HG02884 (cell line): ENCODE measurements at regions not wholly inside any gene's neighbourhood (a gene's known extent, or its start where the extent isn't known, plus 50 kb on each side); places are given as distances from the start of the nearest gene placed in this dataset.
"Not testable (repeated sequence)": the region's sequence is repeated elsewhere in the genome, so short reads cannot be mapped to it uniquely, and the experiment has no call there.

Source experiments
- ATAC-seq: cut with Tn5 transposase; IDR thresholded peaks from one replicate; pipeline ENCODE4 v1.9.1; 2021; ENCODE audit warnings: mild to moderate bottlenecking, moderate library complexity; ENCODE audit not compliant: unreplicated experiment

DNA sequence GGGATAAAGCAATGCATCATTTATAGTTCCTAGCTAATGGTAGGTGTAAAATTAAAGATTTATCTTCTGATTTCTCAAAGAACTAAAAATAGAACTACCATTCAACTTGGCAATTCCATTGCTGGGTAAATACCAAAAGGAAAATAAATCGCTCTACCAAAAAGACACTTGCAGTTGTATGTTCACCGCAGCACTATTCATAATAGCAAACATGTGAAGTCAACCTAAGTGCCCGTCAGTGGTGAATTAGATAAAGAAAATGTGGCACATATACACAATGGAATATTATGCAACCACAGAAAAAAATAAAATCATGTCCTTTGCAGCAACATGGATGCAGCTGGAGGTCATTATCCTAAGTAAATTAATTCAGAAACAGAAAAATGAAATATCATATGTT is 192.8 kb upstream of the ADRA1D start:
- no peak for ATAC-seq

DNA sequence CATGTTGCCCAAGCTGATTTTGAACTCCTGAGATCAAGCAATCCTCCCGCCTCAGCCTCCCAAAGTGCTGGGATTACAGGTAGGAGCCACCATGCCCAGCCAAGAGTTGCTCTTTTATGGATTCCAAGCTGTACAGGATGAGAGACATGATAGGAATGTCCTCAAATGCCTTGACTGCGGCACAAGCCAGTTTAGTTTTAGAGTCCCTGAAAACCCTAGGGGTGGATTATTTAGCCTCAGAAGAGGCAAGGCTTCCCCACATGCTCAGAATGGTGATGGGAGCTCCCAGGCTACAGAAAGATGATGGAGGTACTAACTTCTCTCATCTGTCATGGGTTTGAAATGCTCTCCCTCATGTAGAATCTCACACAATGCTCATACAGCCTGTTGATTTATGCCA is 192.1 kb upstream of the ADRA1D start:
- no peak for ATAC-seq

DNA sequence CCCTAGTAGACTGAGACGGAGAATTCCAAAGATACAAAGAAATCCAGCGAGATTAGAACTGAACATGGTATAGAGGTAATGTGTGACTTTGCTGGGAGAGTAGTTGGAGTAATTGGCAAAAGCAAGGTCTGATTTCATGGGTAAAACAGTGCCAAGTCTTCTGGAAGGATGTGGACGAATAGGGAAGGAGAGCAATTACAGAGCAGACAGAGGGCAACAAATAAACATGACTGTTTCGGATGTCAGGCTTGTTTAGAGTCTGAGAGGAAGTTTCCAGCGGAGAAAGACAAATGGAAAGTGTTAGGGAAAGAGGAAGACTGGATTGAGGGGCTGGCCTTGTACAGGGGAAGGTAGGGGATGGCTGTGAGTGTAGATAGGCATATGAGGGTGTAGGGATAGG is 190.4 kb upstream of the ADRA1D start:
- no peak for ATAC-seq

DNA sequence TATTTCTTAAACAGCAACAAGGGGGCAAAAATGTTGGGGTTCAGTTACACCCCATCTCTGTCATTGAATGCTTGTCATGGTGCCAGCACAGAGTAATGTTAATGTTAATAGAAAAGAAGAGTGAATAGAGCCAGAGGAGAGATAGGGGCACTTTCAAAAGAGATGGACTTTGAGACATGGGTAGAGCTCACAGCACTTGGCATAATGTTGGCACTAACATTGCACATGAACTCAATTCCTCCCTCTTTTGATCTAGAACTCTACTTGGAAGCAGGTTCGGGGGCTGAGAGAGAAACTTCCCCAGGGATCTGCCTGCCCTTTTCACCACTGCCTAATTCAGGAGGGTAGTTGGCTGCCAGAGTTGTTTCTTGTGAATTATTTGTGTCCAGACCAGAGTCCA is 188.0 kb upstream of the ADRA1D start:
- ATAC-seq = no peak

DNA sequence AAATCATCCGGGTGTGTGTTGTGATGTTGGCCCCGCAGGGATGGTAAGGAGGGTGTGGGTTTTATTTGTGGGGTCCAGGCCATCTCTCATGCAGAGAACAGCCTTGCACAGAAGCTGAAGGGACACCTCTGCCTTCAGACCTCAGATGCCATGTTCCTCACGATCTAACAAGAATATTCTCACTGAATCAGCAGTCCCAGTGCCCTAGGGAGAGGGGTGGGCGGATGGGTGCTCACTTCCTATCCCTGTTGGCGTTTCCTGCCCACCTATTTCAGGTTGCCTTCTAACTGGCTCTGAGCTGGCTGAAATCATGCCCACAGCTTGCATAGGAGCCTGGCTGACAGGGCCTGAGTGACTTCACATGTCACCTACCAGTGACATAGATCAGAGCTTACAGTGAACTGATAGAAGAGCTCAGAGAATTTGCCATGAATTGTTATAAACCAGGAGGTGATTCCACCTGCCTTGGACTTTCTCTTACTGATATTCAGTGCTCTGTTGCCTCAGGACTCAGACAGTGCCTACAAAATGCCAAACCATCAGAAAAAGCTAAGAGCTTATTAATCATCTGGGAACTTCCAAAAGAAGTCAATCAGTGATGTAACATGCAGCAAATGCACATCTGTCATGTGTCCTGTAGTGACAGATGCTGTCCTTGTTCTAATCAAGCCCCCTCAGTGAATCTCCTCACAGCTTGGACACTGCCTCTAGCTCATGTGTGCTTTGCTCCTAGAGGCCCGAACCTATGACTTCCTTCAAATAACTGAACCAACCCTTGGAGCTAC is 186.8 kb upstream of the ADRA1D start:
- ATAC-seq = no peak

DNA sequence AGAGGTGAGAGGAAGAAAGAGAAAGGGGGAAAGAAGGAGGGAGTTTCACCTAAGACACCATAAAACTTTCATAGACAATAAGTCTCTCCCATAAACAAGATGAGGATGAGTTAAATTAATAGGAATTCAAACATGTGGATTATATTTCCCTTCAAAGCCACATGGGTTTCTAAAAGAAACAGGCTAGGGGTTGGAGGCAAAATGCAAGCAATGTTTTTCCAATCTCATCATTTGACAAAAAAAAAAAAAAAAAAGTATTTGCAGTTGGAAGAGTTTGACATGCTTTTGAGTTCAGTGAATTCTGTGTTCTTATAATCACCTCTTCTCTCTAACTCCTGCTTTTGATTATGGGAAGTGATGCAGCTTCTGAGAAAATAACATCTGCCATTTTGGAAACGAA is 186.1 kb upstream of the ADRA1D start:
- ATAC-seq = no peak

DNA sequence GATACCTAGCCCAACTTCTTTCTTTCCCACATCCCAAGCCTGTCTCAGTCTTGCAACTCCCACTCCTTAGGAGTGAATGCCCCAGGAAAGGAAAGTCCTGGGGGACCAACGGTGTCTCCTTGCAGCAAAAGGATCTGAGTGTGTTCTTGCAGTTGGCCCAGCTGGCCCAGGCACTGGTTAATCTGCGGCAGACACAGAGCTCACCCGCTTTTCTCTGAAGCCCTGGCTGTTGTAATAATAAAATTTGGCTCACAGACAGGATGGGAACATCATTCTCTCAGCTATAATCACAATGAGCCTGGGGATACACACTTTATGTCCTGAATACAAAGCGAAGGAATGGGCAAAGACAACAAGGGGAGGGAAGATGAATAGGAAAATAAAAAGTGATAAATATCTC is 185.6 kb upstream of the ADRA1D start:
- ATAC-seq = no peak

DNA sequence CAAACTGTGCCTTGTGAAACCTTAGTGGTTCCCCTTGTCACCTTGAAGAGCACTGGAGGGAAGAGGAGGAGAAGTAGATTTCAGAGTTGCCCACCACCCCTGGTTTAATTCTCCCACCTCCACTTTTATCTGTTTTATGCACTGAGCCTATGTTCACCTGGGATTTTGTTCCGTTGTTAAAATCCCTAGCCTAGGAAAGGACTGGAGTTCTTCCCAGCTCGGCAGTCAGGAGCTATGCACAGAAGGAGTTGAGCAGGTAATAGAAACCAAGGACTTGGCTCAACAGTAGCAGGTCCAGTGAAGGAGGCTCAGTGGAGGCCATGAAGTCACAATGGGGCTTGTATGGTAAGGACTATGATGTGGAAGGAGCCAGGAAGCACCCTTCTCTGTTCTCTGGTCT is 182.4 kb upstream of the ADRA1D start:
- ATAC-seq = no peak

DNA sequence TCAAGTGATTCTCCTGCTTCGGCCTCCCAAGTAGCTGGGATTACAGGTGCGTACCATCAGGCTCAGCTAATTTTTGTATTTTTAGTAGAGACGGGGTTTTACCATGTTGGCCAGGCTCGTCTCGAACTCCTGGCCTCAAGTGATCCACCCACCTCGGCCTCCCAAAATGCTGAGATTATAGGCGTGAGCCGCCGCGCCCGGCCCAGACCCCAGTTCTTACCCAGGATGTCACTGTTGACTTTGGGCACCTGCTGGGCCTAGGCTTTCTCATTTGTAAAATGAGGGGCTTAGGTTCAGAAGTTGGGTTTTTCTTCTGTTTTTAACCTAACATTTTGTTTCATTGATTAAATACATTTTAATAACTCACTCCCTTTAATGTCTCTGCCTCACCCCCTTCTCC is 181.7 kb upstream of the ADRA1D start:
- not testable (repeated sequence) for ATAC-seq

DNA sequence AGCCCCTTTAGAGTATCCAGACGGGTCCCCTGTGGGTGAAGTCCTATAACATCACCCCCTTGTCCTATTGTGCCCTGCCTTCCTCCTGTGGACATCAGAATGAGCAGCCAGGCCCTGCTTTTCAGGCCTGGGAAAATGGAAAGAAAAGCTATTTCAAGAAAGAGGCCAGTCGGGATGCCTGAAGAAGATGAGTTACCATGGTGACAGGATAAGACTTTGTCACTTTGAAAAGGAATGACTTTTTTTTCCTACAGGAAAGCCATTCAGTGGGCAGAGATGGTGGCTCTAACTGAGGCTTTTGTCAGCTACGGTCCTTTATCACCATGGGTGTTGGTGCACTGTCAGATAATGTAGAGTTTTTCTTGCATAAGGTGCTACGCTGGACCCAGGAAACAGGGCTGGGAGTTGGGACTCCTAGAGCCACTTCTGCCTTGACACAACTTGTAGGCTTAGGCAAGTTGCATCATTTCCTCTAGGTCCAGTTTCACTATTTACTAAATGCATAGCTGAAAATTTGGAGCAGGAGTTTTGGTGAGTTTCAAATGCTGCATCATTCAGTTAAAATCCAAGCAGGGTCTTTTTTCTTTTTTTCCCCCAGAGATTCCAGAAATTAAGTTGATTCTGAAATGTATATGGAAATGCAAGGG is 179.0 kb upstream of the ADRA1D start:
- ATAC-seq = no peak

DNA sequence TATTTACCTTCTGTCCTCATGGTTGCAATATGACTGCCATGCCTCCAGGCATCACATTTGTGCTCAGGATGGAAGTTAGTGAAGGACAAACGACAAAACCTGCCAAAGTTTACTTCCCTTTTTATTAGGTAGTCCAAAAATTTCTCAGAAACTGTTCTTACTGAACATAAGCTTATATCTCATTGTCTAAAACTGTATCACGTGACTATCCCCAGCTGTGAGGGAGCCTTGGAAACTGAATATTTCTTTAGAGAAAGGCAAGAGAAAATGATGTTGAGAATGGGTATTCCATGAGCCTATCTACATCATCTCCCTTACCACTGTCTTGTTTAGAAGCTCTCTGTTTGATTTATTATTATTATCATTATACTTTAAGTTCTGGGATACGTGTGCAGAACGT is 169.1 kb upstream of the ADRA1D start:
- no peak for ATAC-seq

DNA sequence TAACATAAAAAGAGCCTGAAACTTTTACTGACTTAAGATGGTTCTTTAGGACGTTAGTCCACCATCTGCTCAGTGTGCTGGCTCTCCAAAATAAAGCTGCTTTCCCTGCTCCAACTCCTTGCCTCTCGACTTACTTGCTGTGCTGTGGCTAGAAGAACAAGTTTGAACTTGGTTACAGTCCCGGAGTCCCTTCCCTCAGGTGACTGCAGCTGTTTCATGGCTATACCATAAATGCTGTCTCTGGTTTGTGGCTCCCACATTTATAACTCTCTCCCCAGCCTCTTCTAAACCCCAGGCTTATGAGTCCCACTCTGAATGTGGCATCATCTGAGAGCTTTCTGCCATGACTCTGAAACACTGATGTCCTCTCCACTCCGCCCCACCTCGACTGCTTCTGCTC is 166.2 kb upstream of the ADRA1D start:
- ATAC-seq = no peak

DNA sequence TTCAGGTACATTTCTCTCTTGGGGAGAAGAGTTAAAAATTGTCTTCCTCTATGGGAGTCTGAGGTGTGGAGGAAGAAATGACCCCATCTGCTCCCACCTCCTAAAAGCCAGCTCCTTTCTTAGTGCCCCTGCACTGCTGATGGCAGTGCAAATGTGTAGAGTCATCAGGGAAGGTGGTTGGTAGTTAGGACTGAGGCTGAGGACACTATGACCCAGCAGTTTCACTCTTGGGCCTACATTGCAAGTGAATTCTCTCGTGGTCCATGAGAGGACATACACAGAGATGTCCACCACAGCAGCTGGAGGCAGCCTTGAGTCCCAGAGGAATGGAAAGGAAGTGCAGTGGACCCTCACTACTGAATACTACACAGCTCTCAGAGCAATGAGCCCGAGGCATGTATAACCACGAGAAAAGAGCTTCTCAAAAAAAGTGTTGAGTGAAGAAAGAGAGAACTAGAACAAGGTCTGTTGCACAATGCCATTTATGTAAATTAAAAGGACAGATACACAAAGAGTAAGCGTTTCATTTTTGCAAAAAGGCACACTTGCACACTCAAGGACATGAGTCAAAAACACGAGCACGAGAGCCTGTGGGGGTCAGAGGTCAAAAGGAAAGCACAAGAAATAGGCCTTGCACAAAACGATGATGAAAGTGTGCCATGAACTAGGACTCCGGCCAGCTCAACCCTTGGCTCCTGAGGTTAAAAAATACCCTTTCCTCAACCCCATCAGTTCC is 164.4 kb upstream of the ADRA1D start:
- no peak for ATAC-seq

DNA sequence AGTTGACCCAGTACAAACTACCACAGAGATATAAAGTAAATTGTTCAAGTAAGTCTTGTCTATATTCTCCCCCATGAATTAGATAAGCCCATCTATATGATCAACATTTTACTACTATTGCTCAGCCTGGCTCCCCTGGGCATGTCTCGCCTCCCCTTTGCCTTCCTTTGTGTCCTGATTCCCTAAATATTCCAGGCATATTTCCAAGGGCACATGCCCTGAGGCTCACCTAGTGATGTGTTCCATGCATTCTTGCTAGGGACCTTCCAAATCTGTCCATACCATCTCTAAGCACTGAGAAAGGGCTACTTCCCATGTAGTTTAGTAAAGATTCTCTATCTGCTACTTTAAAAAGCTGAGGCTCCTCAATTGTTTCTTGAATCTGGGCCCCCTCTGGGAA is 163.1 kb upstream of the ADRA1D start:
- no peak for ATAC-seq

DNA sequence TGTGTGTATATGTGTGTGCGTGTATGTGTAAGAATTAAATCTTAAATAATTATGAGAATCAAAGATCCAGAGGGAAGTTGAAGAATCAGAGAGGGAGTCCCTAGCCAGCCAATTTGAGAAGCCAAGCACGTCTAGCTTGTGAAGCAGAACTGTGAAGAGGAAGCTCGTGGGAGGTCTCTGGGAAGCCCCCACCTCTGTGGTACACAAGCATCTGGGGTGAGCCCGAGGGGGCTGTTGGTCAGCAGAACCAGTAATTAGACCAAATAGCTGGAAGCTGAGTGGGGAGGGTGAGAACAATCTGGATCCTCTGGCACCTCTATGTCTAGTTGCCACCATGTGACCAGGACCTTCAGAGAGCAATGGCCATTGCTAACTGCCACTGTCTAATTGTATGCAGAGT is 162.7 kb upstream of the ADRA1D start:
- ATAC-seq = no peak

DNA sequence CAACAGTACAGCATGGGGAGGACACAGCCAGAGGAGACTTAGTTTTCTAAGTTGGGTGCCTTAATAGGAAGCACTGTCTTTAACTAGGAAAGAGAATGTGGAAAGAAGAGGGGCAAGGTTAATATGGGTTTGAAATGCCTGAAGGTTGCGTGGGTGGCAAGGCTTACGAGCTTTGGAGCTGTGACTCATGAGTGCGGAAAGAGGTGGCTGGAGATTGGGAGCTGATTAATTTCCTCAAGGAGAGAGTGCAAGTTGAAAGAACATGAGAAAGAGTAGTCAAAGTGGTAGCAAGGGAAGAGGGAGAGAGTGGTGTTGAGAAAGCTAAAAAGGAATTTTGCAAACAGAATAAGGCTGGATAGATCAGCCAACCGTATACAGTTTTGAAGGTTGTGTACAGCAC is 157.5 kb upstream of the ADRA1D start:
- ATAC-seq = no peak

DNA sequence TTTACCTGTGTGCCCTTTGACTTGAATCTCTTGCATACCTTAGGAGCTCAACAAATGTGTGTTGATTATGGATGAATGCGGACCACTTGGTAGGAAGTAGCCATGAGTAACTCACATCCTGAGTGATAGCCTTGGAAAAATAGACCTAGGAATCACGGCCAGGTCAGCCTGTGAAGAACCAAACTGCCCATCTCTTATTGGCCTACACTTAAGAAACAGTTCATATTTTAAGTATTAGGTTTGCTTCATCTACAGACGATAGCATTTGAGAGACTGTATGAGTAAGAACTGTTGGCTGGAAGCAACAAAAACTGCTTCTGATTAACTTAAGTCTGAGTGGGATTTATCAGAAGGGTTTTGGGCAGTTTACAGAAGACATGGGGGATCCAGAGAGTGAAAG is 152.5 kb upstream of the ADRA1D start:
- ATAC-seq = no peak

DNA sequence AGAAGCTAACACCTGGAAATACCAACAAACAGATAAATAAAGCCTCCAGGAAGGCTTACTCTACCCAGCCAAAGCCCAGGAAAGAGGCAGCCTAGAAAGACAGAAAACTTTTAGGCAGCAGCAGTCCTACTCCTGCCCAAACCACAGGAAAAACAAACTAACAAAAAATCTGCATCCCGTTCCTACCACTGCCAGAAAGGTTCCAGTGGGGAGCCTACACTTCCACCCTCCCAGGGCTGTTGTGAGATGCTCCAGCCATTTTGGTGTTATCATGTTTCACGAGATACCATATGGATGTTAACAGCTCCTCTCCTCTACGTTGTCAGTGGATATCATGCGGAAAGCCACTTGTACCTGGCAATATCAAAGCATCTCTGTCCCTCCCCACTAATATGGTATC is 135.9 kb upstream of the ADRA1D start:
- no peak for ATAC-seq

DNA sequence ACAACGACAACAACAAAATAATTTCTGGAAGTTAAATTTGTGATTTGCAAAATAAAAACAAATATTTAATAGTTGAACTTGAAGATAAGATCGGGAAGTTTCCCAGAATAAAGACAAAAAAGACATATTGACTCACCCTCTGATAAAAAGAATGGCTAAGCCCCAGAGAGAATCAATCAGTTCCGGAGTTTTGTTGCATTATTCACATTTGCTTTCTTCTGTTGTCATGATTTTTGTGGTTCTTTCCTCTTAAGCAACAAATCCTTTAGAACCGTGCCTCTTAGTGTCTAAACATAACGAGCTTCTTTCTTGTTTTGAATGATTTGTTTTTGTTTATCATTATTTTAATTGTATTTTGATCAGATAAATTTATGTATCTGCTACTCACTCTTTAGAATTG is 134.9 kb upstream of the ADRA1D start:
- ATAC-seq = no peak

DNA sequence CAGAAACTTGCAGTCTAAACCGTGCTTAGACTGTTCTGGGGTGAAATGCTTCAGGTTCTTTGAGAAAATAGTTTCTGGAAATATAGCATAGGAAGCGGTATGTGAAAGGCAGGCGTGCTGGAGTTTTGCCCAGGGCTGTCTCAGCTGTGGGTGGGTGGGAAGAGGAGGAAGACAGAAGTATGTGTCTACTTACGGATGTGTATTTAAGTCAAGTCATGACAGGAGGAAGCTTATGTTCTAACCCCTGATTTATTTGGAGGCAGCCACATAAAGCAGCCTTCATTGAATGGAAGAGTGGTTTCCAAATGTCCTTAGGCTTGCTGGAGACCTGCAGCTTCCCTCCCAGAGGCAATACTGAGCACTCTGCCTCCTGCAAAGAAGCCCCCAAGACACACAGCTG is 126.8 kb upstream of the ADRA1D start:
- no peak for ATAC-seq

DNA sequence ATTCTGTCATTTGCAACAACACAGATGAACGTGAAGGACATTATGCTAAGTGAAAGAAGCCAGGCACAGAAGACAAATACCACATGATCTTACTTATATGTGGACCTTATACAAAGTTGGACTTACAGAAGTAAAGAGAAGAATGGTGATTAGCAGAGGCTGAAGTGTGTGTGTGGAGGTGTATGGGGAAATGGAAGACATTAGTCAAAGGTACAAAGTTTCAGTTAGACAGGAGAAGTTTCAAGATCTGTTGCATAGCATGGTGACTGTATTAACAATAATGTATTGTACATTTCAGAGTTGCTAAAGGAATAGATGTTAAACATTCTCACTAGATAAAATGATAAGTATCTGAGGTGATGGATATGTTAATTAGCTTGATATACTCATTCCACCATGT is 124.4 kb upstream of the ADRA1D start:
- ATAC-seq = no peak

DNA sequence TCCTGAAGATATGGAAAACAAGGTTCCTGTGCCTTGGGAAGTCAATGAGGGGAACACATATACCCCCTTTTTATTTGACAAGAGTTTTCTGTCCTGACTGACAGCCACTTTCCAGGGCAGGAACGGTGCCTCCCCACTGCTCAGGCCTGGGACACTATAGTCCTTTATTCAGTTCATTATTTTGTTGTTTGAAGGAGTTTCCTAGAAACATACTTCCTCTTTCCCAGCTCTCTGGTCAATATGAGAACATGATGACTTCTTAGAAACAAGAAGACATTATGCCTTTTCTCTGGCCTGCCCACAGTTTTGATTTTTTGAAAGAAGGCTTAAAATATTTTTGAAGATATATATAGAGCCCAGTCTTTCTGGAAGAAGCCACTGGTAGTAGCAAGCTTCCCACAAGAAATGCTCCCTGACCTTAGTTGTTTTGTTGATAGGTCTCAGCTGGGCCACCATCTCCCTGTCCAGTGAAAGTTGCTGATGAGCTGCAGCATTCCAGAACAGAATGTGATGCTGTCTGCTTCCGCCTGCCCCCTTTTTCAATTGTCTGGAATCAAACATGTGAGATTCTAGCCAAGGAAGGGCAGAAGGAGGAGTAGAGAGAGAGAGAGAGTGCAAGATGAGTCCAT is 122.7 kb upstream of the ADRA1D start:
- no peak for ATAC-seq
